ENCODE measurements at regions not wholly inside any gene's neighbourhood (a gene's known extent, or its start where the extent isn't known, plus 50 kb on each side); places are given as distances from the start of the nearest gene placed in this dataset.

- TF ChIP-seq, protein P1, sequence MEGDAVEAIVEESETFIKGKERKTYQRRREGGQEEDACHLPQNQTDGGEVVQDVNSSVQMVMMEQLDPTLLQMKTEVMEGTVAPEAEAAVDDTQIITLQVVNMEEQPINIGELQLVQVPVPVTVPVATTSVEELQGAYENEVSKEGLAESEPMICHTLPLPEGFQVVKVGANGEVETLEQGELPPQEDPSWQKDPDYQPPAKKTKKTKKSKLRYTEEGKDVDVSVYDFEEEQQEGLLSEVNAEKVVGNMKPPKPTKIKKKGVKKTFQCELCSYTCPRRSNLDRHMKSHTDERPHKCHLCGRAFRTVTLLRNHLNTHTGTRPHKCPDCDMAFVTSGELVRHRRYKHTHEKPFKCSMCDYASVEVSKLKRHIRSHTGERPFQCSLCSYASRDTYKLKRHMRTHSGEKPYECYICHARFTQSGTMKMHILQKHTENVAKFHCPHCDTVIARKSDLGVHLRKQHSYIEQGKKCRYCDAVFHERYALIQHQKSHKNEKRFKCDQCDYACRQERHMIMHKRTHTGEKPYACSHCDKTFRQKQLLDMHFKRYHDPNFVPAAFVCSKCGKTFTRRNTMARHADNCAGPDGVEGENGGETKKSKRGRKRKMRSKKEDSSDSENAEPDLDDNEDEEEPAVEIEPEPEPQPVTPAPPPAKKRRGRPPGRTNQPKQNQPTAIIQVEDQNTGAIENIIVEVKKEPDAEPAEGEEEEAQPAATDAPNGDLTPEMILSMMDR (IDR thresholded peaks at IDR 0.05; ENCODE audit: low read depth, low read length, missing control alignments): no peak
- no peak for DNase-seq (ENCODE audit: extremely low read depth, low read depth)
- no peak overlapping the region for H3K4me3 ChIP-seq (replicated peaks; ENCODE audit: low read depth, low read length)
Measured at GRCh38 chr12:31225656-31226535, 100.1 kb downstream of the SINHCAF start.

DNA sequence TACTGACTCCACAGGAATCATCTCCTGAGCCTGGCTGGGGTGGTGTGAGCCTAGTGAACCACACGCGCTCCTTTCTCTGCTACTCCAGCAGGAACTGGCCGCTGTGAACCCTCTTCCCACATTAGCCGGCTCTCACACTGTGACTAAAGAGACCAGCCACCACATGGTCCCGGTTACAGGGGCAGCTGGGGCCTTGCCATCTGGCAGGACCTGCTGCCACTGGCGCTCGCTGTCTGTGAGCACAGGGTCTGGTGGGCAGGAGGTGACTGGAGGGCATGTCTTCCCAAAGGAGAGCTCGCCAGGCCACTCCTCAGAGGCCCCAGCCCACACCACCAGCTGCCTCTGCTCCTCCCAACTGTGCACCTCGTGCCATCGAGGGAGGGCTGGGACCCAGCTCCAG lies 99.3 kb downstream of the SINHCAF start:
- TF ChIP-seq, protein P1 (IDR thresholded peaks at IDR 0.05; ENCODE audit: low read depth, low read length, missing control alignments): no peak
- H3K4me3 ChIP-seq (replicated peaks; ENCODE audit: low read depth, low read length): no peak overlapping the region

DNA sequence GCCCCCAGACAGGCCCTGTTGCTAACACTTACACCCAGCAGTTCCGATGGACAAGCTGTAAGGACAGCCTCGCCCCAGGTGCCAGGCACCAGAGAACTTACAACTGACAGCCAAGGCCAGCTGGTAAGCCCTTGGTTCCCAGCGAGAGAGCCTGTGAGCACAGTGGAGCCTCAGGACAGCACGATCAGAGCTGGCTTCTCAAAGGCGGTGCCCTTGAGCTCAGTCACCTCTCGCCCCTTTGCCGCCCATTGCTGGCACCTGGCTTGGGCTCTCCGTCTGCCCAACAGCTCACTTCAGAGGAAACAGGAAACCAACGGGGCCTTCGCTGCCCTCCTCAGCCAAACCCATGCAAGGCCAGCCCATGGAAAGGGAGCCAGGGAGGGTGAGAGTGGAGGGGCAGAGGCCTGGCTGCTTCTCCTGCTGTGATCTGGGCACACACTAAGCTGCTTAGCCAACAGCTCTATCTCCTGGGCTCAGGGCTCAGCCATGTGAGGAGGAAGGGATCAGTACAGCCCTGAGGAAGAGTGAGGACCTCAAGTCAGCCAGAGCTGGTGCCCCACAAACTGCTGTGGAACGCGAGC lies 98.5 kb downstream of the SINHCAF start:
- H3K4me3 ChIP-seq (replicated peaks; ENCODE audit: low read depth, low read length): no peak overlapping the region
- DNase-seq (ENCODE audit: extremely low read depth, low read depth): no peak
- TF ChIP-seq, protein P1 (IDR thresholded peaks at IDR 0.05; ENCODE audit: low read depth, low read length, missing control alignments): no peak

More for the DNA sequence above, 99.3 kb downstream of the SINHCAF start:
- no peak for DNase-seq (ENCODE audit: extremely low read depth, low read depth)

DNA sequence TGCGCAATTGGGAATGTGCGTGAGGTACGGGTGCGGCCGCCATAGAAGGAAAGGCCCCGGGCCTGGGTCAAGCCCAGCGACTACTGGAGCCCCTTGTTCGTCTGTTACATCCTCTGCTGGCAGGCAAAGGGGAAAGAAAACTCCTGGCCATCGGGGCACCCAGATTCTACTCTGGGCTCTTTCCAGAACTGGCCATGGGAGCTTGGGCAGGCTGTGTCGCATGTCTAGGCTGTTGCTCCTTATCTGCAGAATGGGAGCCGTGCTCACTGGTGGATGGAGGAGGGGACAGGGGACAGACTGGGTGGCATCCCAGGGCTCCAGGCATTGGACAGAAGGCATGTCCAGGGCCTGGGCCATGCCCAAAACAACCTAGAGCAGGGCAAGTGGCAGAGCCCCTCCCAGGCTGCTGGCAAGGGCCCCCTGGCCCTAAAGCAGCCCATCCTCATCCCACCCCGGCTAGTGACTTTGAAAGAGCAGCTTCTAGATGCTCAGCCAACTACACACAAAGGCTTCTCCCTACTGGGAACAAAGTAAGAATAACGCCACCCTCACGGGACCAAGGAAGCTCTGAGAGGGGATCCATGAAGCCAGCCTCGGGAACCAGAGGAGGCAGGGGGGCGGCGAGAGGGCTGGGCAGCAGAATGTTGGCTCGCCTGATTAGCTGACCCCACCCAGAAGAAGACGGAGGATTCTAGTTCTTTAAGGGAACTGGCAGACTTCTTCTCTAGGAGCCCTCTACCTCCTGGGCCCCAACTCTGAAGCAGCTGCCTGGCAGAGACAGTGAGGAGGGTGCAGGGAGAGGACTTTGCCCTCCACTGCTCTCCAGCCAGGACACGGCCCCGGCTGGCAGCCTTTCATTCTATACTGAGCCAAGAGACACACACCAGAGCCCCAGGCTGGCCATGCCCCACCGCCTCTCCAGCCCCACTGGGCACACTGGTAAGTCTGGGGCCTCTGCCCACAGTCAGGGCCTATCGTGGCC lies 96.8 kb downstream of the SINHCAF start:
- no peak for DNase-seq (ENCODE audit: extremely low read depth, low read depth)
- TF ChIP-seq, protein P1 (IDR thresholded peaks at IDR 0.05; ENCODE audit: low read depth, low read length, missing control alignments): no peak
- H3K4me3 ChIP-seq (replicated peaks; ENCODE audit: low read depth, low read length): no peak overlapping the region

GRCh38 chr12:31230004-31230403 lies 95.9 kb downstream of the SINHCAF start:
- TF ChIP-seq, protein P1 (IDR thresholded peaks at IDR 0.05; ENCODE audit: low read depth, low read length, missing control alignments): no peak
- no peak for DNase-seq (ENCODE audit: extremely low read depth, low read depth)
- no peak overlapping the region for H3K4me3 ChIP-seq (replicated peaks; ENCODE audit: low read depth, low read length)
